ENCODE measurements at regions not wholly inside any gene's neighbourhood (a gene's known extent, or its start where the extent isn't known, plus 50 kb on each side); places are given as distances from the start of the nearest gene placed in this dataset.

GRCh38 chr2:126990605-126991532, 92.2 kb downstream of the TEX51 start:
- DNase-seq = no peak

- DNase-seq = no peak
These were observed 95.7 kb downstream of the TEX51 start for GRCh38 chr2:126994340-126994777.

- DNase-seq = no peak
These were observed 97.1 kb downstream of the TEX51 start for GRCh38 chr2:126995621-126996377.

GRCh38 chr2:126996378-126996699, 97.6 kb downstream of the TEX51 start:
- DNase-seq = no peak

Data from activated T-cell treated with anti-CD3 and anti-CD28 coated beads, Interleukin-2, amount 50 U/mL, for 48 hours (primary cell).